ENCODE measurements at regions not wholly inside any gene's neighbourhood (a gene's known extent, or its start where the extent isn't known, plus 50 kb on each side); places are given as distances from the start of the nearest gene placed in this dataset.

DNA sequence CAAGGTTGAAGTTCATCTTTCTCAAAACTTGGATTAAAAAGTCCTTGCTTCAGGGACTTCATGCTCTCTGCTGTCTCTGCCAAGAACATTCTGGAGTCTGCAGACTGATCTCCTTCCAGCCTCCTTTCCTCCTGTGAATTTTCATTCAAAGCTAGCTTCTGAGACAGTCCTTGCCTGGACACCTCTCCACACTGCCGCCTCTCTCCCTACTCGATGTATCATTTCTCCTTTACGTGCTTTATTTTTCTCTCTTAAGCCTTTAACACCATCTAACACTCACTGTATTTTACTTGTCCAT is 238.8 kb downstream of the COL4A1 start:
- H3K9me3 ChIP-seq (ENCODE audit: control insufficient read depth, low read depth, low read length), result no peaks in the 10 kb centered on the region
- H4K91ac ChIP-seq (ENCODE audit: insufficient read length, low read depth, low read length), result no peak overlapping the region
- peaks cover 24% of the 10 kb centered on the region in 2 experiments for H3K4me1 Mint-ChIP-seq
- no peak overlapping the region for H4K5ac ChIP-seq (ENCODE audit: insufficient read length, low read depth, low read length)
- H3K9ac ChIP-seq (ENCODE audit: extremely low read depth, insufficient read length, low read length), result no peak overlapping the region
- H3K56ac ChIP-seq (ENCODE audit: insufficient read length, low read depth, low read length), result no peak overlapping the region
- no peak for DNase-seq
- H2AK5ac ChIP-seq (ENCODE audit: insufficient read length, low read length), result no peak overlapping the region
- no peak overlapping the region for H2BK20ac ChIP-seq (ENCODE audit: low read depth, low read length, poor library complexity, severe bottlenecking)
- no peak overlapping the region for H3T11ph ChIP-seq (ENCODE audit: low read length)
- H3K18ac ChIP-seq (ENCODE audit: insufficient read length, low read depth, low read length), result no peak overlapping the region
- H2AFZ ChIP-seq (ENCODE audit: low read length), result no peak overlapping the region
- no peaks in the 10 kb centered on the region for H3K4me1 ChIP-seq (ENCODE audit: insufficient read depth, low read length)
- no peak overlapping the region for H3K27ac ChIP-seq (ENCODE audit: insufficient read length, low read depth, low read length)
- no peak overlapping the region for H2BK12ac ChIP-seq (ENCODE audit: insufficient read length, low read depth, low read length)
- WGBS (ENCODE audit: extremely low coverage, insufficient read length, low lambda C conversion rate), result no CpG with 5 or more reads among the region's 3 CpGs
- no peak overlapping the region for H3K4me2 ChIP-seq (ENCODE audit: insufficient read depth, insufficient read length, low read length)
- H4K20me1 ChIP-seq (ENCODE audit: control insufficient read depth, insufficient read depth, insufficient read length), result no peaks in the 10 kb centered on the region
- H3K4me3 Mint-ChIP-seq, result no peak overlapping the region
- H4K8ac ChIP-seq (replicated peaks; ENCODE audit: insufficient read length, low read depth, low read length), result no peak overlapping the region
- no peak overlapping the region for H2BK120ac ChIP-seq (ENCODE audit: low read depth, low read length, poor library complexity, severe bottlenecking)
- H2BK15ac ChIP-seq (ENCODE audit: low read depth, low read length), result no peak overlapping the region
- no peaks in the 10 kb centered on the region for H3K36me3 Mint-ChIP-seq (ENCODE audit: insufficient read depth in 1 of 3, low read depth in 3 of 3)
- no peaks in the 10 kb centered on the region for H3K79me1 ChIP-seq (ENCODE audit: insufficient read depth, low read depth, low read length, poor library complexity, severe bottlenecking)
- no peak overlapping the region for H3K27ac Mint-ChIP-seq
- H2BK5ac ChIP-seq (ENCODE audit: insufficient read length, low read length), result no peak overlapping the region
- no peak overlapping the region for H3K4ac ChIP-seq (ENCODE audit: low read depth, low read length)
- H3K23me2 ChIP-seq (ENCODE audit: insufficient read length, low read depth, low read length, poor library complexity, severe bottlenecking), result no peaks in the 10 kb centered on the region
- no peaks in the 10 kb centered on the region for H3K79me2 ChIP-seq (ENCODE audit: insufficient read depth, low read length)
- no peak overlapping the region for H3K14ac ChIP-seq (ENCODE audit: insufficient read depth, low read length)
- no peak overlapping the region for H3K23ac ChIP-seq (ENCODE audit: insufficient read length, low read depth, low read length)
- TF ChIP-seq, protein P1, sequence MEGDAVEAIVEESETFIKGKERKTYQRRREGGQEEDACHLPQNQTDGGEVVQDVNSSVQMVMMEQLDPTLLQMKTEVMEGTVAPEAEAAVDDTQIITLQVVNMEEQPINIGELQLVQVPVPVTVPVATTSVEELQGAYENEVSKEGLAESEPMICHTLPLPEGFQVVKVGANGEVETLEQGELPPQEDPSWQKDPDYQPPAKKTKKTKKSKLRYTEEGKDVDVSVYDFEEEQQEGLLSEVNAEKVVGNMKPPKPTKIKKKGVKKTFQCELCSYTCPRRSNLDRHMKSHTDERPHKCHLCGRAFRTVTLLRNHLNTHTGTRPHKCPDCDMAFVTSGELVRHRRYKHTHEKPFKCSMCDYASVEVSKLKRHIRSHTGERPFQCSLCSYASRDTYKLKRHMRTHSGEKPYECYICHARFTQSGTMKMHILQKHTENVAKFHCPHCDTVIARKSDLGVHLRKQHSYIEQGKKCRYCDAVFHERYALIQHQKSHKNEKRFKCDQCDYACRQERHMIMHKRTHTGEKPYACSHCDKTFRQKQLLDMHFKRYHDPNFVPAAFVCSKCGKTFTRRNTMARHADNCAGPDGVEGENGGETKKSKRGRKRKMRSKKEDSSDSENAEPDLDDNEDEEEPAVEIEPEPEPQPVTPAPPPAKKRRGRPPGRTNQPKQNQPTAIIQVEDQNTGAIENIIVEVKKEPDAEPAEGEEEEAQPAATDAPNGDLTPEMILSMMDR (conservative IDR thresholded peaks at IDR 0.05), result no peak
- no peaks in the 10 kb centered on the region for H3K27me3 ChIP-seq (ENCODE audit: insufficient read depth, low read length)
- H3K9me3 Mint-ChIP-seq, result no peaks in the 10 kb centered on the region; a peak in 2 of 5 replicates
- no peaks in the 10 kb centered on the region for H3K27me3 Mint-ChIP-seq (ENCODE audit: low read depth)
